ENCODE measurements at regions not wholly inside any gene's neighbourhood (a gene's known extent, or its start where the extent isn't known, plus 50 kb on each side); places are given as distances from the start of the nearest gene placed in this dataset.

- no peak for DNase-seq (ENCODE audit: low read depth in 2 of 2)
Measured at GRCh38 chr4:3831529-3832150, 65.5 kb downstream of the ADRA2C start.

DNA sequence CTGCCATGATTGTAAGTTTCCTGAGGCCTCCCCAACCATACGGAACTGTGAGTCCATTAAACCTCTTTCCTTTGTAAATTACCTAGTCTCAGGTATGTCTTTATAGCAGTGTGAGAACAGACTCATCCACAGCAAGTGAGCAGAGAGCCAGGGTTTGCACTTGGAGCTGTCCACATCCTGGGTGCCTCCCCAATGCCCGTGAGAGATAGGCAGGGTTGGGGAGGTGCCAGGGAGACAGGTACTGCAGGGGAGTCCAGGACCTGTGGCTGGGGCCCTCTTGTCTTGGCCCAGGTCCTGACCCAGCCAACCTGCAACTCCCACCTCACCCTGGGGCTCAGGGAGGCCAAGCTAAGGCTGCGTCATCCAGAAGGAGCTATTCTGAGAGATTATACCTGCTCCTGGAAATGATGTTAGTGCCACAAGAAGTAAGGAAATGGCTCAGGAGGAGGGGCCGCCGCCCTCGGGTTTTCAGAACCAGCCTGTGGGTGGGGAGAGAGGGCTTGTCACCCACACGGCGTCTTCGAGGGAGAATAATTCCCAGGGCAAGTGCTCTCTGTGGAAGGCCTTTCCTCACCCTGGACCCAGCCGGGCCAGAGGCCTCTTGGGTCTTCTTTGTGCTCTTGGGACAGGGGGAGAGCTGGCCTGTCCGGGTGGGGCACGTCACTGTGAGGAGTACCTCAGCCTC is 66.5 kb downstream of the ADRA2C start:
- no peak for DNase-seq (ENCODE audit: low read depth in 2 of 2)

DNA sequence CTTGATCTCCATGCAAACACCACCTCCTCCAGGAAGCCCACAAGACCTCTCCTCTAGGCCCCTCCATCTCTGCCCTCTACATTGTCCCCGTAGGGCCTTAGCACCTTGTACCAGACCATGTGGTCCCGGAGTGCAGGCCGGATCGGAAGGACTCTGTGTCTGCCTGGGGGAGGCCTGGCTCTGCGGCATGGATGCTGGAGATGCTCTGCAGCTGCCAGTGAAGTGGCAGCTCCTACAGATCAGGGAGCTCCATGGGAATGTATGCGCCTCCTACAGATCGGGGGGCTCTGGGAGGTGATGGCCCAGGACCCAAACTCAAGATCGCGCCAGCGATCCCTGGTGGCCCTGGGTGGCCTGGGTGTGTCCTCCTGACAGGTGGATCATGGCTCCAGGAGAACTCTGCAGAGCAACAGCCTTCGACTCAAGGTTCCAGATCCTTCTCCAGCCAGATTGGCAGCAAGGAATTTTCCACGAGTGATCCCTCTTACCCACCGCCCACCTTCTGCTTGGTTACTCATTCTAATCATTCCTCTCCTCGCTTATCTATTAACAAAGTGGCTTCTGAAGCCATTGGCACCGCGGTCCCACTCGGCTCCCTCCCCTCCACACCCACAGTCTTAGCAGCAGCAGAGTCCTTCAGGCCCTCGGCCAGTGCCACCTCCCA is 67.3 kb downstream of the ADRA2C start:
- DNase-seq (ENCODE audit: low read depth in 2 of 2) = no peak

- no peak for DNase-seq (ENCODE audit: low read depth in 2 of 2)
Measured at GRCh38 chr4:3834186-3834662, 68.0 kb downstream of the ADRA2C start.

DNA sequence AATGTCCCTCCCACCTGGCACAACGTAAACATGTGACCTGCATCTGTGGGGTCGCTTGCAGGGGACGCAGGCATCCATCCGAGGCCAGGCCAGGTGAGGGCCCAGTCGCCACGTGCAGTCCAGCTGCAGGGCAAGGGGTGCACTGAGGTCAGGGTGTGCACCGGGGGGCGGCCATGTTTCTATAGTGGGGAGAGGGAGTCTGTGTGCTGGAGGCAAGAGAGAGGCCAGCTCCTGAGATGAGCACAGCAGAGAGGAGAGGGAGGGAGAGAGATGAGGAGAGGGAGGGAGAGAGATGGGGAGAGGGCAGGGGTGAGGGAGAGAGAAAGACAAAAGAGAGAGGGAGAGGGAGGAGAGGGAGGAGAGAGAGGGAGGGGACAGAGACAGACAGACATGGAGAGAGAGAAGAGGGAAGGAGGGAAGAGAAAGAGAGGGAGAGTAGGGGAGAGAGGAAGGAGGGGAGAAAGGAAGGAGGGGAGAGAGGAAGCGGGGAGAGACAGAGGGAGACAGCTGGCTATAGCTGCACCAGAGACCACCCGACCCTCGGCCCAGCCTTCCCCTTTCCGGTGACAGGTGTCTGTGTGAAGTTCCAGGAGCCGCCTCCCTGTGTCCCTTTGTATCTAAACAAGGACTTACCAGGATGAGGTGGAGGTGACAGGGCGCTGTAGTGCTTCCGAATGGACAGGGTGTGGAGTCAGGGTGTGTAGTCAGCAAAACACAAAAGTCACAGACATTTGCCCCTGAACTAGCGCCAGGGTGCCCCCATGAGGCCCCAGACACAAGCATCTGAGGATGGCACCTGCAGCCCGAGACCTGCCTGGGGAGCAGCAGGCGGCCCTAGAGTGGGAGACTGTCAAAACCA is 68.7 kb downstream of the ADRA2C start:
- no peak for DNase-seq (ENCODE audit: low read depth in 2 of 2)

GRCh38 chr4:3835527-3836405 is 69.6 kb downstream of the ADRA2C start:
- DNase-seq (ENCODE audit: low read depth in 2 of 2) = no peak

DNA sequence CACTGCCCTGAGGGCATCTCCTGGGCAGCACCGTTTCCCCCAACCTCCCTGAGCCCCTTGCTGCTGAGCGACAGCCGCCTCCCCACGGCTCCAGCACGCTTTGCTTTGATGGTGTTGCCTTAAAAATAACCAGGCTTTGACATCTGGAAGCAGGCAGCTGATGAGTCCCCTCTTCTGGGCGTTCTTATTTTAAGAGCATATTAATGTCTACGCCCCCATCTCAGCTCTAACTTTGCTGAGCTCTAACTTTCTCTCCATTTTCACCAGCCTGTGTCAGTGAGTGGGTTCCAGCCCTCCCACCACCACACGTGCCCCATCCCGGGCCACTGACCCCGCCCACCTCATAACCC is 70.2 kb downstream of the ADRA2C start:
- DNase-seq (ENCODE audit: low read depth in 2 of 2) = no peak

DNA sequence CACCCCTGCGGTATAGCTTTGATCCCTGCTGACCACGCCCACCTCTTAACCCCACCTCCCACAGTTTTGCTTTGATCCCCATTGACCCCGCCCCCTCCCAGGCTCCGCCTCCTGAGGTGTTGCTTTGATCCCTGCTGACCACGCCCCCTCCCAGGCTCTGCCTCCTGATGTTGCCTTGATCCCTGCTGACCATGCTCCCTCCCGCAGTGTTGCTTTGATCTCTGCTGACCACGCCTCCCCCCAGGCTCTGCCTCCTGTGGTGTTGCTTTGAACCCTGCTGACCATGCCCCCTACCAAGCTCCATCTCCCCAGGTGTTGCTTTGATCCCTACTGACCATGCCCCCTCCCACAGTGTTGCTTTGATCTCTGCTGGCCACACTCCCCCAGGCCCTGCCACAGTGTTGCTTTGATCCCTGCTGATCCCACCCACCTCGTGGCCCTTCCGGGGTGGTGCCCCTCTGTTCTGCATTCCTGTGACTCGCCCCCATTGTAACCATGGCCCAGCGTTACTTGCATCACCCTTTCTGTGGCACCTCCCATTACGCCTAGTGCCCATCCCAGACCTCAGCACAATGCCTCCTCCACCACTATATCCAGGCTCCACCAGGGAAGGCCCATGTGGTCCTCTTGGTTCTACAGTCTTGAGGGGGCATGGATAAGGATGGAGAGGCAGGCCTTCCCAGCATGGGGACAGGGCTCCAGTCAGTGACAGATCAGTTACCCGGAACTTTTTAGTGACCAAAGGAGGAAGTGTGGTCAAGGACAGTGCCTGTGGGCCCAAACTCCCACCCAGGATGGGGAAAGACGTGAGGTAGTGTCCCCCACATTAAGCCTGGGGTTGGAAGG is 70.8 kb downstream of the ADRA2C start:
- DNase-seq (ENCODE audit: low read depth in 2 of 2) = no peak

DNA sequence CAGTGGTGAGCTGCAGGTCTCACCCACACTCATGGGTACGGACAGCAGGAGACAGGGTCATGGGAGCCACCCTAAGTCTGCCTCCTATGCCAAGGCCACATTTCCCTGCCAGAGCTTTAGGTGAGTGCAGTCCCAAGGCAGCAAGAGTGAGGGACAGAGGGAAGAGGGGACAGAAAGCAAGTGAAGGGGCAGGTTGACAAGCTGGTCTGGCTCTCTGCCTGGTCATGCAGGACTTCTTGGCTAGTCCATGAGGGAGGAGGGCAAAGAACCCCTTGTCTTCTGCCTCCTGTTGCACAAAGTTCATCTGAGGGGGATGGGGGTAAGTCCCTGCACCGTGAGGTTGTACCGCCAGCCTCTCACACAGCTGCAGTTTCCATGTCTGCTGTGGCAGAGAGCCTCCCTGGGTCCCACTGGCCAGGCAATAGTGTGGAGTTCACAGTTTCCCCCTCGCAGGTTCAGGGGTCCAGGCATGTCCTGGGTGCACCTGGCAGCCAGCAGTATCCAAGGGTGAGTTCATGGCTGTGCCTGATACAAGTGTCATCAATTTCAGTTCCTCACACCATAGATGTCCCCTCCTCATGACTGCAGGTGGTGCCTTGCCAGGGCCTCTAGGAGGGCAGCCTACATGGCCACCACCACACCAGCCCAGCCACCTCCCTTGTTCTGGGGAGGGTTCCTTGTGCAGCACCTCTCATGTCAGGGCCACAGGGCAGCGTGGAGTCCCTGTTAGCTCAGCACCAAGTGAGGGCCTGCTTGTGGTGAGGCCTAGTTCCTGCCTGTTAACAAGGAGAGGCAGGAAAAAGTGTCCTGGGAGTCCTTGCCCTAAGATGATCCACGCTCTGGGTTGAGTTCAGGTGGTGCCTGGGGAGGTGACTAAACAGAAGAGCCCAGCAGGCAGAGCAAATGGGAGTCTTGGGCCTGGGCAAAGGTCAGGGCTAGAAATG is 72.5 kb downstream of the ADRA2C start:
- DNase-seq (ENCODE audit: low read depth in 2 of 2) = no peak

GRCh38 chr4:3845094-3845743 is 79.0 kb downstream of the ADRA2C start:
- no peak for DNase-seq (ENCODE audit: low read depth in 2 of 2)

DNA sequence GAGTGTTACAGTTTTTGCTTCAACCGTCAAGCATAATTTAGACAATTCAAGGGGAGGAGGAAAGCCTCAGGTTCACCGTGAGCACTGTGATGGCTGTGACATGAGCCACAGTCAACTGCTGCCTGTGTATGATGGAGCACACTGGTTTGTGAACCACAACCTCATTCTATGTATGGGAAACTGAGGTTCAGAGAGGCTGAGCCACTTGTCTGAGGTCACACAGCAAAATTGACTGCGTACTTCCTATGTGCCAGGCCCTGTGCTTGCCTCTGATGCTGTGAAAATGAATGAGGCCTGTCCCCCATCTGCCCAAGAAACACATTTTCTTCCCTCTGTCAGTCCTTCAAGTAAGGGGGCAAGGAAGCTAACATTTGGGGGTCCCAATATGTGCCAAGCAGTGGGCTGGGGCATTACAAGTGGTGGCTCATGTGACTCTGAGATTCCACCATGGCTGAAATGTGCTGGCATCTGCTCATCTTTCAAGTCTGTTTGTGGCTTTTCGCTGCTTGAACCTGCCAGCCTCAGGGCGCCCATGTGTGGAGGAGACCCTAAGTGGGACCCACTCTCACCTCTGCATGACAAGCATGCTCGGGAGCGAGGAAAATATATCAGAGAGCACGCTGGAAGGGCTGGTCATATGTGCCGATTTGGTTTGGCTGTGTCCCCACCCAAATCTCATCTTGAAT is 79.7 kb downstream of the ADRA2C start:
- DNase-seq (ENCODE audit: low read depth in 2 of 2) = no peak

GRCh38 chr4:3847211-3847940 is 81.2 kb downstream of the ADRA2C start:
- DNase-seq (ENCODE audit: low read depth in 2 of 2) = no peak

DNA sequence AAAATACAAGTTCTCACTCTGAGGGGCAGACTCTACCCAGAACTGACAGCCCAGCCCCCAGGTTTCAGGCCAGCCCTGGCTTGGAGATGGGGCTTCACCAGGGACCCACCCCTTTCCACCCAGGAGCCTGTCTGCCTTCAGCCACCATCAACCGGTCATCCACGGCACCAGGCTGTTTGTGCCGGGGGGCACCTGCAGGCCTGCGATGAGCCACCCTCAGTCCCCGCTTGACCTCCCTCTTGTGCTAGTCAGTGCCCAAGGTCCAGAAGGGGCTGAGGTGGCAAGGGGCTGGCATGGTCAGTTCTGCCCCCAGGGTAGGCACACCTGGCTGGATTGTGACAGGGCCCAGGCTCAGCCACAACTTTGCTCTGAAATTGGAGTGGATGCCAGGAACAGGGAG is 82.1 kb downstream of the ADRA2C start:
- DNase-seq (ENCODE audit: low read depth in 2 of 2) = no peak

DNA sequence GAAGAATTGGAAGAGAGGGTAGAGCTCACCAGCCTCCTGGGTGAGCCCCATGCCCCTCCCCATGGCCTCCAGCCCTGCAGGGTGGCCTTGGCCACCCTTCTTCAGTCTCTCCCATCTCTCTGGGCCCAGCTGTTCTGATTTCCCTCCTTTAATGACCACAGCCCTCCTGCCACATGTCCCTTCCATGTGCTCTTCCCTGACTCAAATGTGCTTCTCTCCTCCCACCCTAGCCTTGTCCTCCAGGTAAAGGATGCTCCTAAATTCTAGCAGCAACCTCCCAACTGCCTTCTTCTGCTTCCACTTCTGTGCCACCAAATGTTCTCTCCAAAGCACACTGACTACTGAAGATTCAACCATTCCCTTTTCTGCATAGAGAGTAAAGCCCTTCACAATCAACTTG is 83.0 kb downstream of the ADRA2C start:
- DNase-seq (ENCODE audit: low read depth in 2 of 2) = no peak

- DNase-seq (ENCODE audit: low read depth in 2 of 2) = no peak
Measured at GRCh38 chr4:3850128-3850527, 83.9 kb downstream of the ADRA2C start.

DNA sequence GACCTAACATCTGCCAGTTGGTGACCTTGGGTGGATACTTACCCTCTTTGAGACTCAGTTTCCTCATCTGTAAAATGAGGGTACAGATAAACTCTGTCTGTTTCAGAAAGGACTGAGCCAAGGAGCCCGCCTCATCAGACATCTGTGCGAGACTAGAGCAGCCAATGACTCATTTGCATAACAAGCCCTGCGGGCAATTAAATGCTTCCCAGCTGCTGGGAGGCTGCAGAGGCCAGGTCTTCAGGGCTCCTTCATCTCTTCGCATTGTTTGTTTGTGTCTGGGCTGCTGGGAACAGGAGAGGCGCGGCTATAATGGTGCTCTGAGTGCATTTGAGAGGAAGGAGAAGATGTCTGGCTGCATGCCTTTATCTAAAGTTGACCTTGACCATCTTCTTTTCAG is 85.0 kb downstream of the ADRA2C start:
- no peak for DNase-seq (ENCODE audit: low read depth in 2 of 2)

GRCh38 chr4:3851881-3852280 is 85.7 kb downstream of the ADRA2C start:
- DNase-seq (ENCODE audit: low read depth in 2 of 2) = no peak
